Mesendoderm (in vitro differentiated cells): ENCODE measurements at regions not wholly inside any gene's neighbourhood (a gene's known extent, or its start where the extent isn't known, plus 50 kb on each side); places are given as distances from the start of the nearest gene placed in this dataset.

Experiments used
- DNase-seq: peaks from one replicate; pipeline ENCODE4 v3.0.0; 2013
- H2AK5ac ChIP-seq: 2 replicates; pipeline ENCODE4 v1.6.1; 2013; ENCODE audit warnings: low read length, inconsistent platforms
- H2BK120ac ChIP-seq: 2 replicates; pipeline ENCODE4 v1.6.1; 2013; ENCODE audit warnings: low read depth, mild to moderate bottlenecking, low read length, moderate library complexity, mixed read lengths
- H2BK15ac ChIP-seq: replicated peaks from 2 replicates; pipeline ENCODE4 v1.6.1; 2013; ENCODE audit warnings: low read depth, mild to moderate bottlenecking, moderate library complexity
- H2BK5ac ChIP-seq: 2 replicates; pipeline ENCODE4 v1.6.1; 2013; ENCODE audit warnings: low read length, inconsistent platforms
- H3K18ac ChIP-seq: 2 replicates; pipeline ENCODE4 v1.6.1; 2013; ENCODE audit warnings: mild to moderate bottlenecking, low read length, mixed read lengths
- H3K23ac ChIP-seq: one replicate; pipeline ENCODE4 v1.6.1; 2013; ENCODE audit warnings: low read length
- H3K27ac ChIP-seq: 2 replicates; pipeline ENCODE4 v1.5.1; 2013; ENCODE audit warnings: low read depth, mild to moderate bottlenecking, inconsistent platforms, low read length, moderate library complexity
- H3K27me3 ChIP-seq: 2 replicates; pipeline ENCODE4 v1.6.1; 2013; ENCODE audit warnings: low read length, control low read depth, mild to moderate bottlenecking, inconsistent platforms; ENCODE audit not compliant: insufficient read depth, poor library complexity
- H3K36me3 ChIP-seq: 2 replicates; pipeline ENCODE4 v1.6.1; 2013; ENCODE audit warnings: low read length, inconsistent platforms; ENCODE audit not compliant: control insufficient read depth, insufficient read depth
- H3K4ac ChIP-seq: one replicate; pipeline ENCODE4 v1.6.1; 2013; ENCODE audit warnings: low read depth, mild to moderate bottlenecking, low read length, moderate library complexity
- H3K4me1 ChIP-seq: 2 replicates; pipeline ENCODE4 v1.6.1; 2013; ENCODE audit warnings: low read depth, low read length, inconsistent platforms; ENCODE audit not compliant: control insufficient read depth
- H3K4me2 ChIP-seq: 2 replicates; pipeline ENCODE4 v1.6.1; 2013; ENCODE audit warnings: low read length
- H3K4me3 ChIP-seq: 2 replicates; pipeline ENCODE4 v1.5.1; 2013; ENCODE audit warnings: mild to moderate bottlenecking, low read length
- H3K56ac ChIP-seq: one replicate; pipeline ENCODE4 v1.6.1; 2013; ENCODE audit warnings: low read length
- H3K79me1 ChIP-seq: 2 replicates; pipeline ENCODE4 v1.6.1; 2013; ENCODE audit warnings: low read length, inconsistent platforms
- H3K79me2 ChIP-seq: 2 replicates; pipeline ENCODE4 v1.6.1; 2013; ENCODE audit warnings: mild to moderate bottlenecking, low read length; ENCODE audit not compliant: control insufficient read depth, insufficient read depth
- H3K9ac ChIP-seq: 2 replicates; pipeline ENCODE4 v1.6.1; 2013; ENCODE audit warnings: low read length, inconsistent platforms
- H4K5ac ChIP-seq: one replicate; pipeline ENCODE4 v1.6.1; 2013; ENCODE audit warnings: low read length
- H4K8ac ChIP-seq: one replicate; pipeline ENCODE4 v1.6.1; 2013; ENCODE audit warnings: low read depth, mild to moderate bottlenecking, control low read depth, low read length, moderate library complexity
- WGBS: extraction: QIAGEN DNeasy Blood & Tissue Kit; methylation state at CpG from one replicate; pipeline ENCODE4 v1.1.7; 2013; ENCODE audit warnings: low lambda C conversion rate, missing lambda C conversion rate; ENCODE audit not compliant: insufficient coverage; ENCODE audit errors: extremely low coverage; 5-methylcytosine and 5-hydroxymethylcytosine counted together

- no peak overlapping the region for H3K9ac ChIP-seq
- no peaks in the 10 kb centered on the region for H3K27me3 ChIP-seq
- H2AK5ac ChIP-seq, result no peak overlapping the region
- no peak overlapping the region for H4K5ac ChIP-seq
- no CpG with 5 or more reads among the region's 22 CpGs for WGBS
- no peaks in the 10 kb centered on the region for H3K4me1 ChIP-seq
- no peak overlapping the region for H3K4me2 ChIP-seq
- no peak overlapping the region for H3K56ac ChIP-seq
- H3K4me3 ChIP-seq, result no peak overlapping the region
- no peak overlapping the region for H3K27ac ChIP-seq
- no peak overlapping the region for H3K18ac ChIP-seq
- no peak for DNase-seq
- H3K36me3 ChIP-seq, result no peaks in the 10 kb centered on the region
- H3K79me1 ChIP-seq, result no peaks in the 10 kb centered on the region
- H3K79me2 ChIP-seq, result no peaks in the 10 kb centered on the region
- H3K23ac ChIP-seq, result no peak overlapping the region
- H3K4ac ChIP-seq, result no peak overlapping the region
- H2BK15ac ChIP-seq, result no peak overlapping the region
- no peak overlapping the region for H2BK120ac ChIP-seq
- H4K8ac ChIP-seq, result no peak overlapping the region
- no peak overlapping the region for H2BK5ac ChIP-seq
These were observed 97.8 kb downstream of the SIK1 start for GRCh38 chr21:43328958-43329691.

DNA sequence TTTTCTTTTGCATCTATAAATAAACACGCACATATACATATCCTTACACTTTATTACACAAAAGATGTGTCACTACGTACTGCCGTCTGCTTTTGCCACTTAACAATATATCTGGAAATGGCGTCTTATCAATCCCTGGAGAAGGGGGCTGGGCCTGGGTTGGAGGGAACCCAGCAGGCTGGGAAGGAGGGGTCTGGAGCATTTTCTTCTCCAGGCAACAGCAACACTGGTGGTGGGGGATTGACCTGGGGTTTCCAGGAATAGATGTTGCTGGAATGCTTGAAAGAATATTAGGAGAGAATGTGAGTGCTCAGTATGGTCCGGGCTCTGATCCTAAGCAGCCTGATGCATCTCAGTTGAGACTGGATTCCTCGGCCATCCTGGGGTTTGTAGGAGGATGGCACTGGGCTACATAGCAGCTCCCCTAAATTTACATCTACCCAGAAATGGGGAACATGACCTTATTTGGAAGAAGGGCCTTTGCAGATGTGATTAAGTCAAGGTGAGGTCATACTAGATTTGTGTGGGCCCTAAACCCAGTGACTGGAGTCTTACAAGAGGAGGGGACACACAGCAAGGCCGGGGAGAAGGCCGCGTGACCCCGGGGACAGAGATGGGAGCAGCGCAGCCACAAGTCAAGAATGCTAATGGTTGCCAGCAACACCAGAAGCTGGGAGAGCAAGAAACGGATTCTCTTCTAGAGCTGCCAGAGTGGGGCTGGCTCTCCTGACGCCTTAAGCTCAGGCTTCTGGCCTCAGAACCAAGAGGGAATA lies 98.6 kb downstream of the SIK1 start:
- Histone ChIP-seq H3K36me3 (no peaks in the 10 kb centered on the region), H3K23ac (no peak overlapping the region), H3K79me2 (no peaks in the 10 kb centered on the region), H3K27ac (no peak overlapping the region), H3K4me1 (no peaks in the 10 kb centered on the region), H3K4me2 (no peak overlapping the region), H4K5ac (no peak overlapping the region), H4K8ac (no peak overlapping the region), H3K27me3 (no peaks in the 10 kb centered on the region), H3K18ac (no peak overlapping the region), H2AK5ac (no peak overlapping the region), H2BK5ac (no peak overlapping the region), H3K9ac (no peak overlapping the region), H3K79me1 (no peaks in the 10 kb centered on the region), H3K4ac (no peak overlapping the region), H3K56ac (no peak overlapping the region), H2BK120ac (no peak overlapping the region), H2BK15ac (no peak overlapping the region), H3K4me3 (no peak overlapping the region)
- WGBS, result 100% methylated on average over 3 of the region's 13 CpGs
- DNase-seq, result no peak

DNA sequence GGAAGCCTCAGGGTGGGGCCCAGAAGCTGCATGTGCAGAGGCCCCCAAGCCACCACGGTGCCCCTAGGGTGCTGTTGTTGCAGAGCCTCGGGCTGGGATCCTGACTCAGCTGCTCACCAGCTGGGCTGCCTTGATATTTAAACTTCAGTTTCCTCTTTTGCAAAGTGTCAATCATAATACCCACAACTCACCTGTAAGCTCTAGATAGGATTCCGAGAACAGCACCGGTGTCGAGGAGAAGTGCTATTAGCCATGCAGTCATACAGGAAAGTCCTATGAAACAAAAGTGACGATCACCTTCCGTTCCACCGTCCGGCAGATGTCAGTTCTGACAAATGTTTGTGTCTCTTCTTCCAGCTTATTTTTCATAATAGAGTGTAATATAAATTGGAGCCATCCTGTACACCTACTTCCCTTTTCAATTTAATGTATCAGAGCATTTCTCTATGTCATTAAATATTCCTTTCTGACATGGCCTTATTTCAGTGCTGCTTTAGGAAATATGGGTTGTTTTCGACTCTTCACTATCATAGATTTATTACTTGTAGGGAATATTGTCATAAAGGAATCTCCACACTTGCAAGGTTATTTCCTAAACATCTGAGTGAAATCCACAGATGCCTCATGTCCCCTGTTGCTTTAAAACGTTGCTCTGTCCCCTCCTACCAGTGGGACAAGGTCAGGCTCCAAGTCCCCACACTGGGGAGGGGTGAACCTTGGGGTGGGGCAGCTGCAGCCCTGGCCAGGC lies 100.8 kb downstream of the SIK1 start:
- no peaks in the 10 kb centered on the region for H3K79me2 ChIP-seq
- H3K27ac ChIP-seq, result no peak overlapping the region
- H3K9ac ChIP-seq, result no peak overlapping the region
- H4K8ac ChIP-seq, result no peak overlapping the region
- H3K56ac ChIP-seq, result no peak overlapping the region
- H3K18ac ChIP-seq, result no peak overlapping the region
- H4K5ac ChIP-seq, result no peak overlapping the region
- no peak overlapping the region for H3K4me2 ChIP-seq
- H2BK15ac ChIP-seq, result no peak overlapping the region
- H3K36me3 ChIP-seq, result no peaks in the 10 kb centered on the region
- no CpG with 5 or more reads among the region's 11 CpGs for WGBS
- no peaks in the 10 kb centered on the region for H3K27me3 ChIP-seq
- no peak for DNase-seq
- no peak overlapping the region for H2BK5ac ChIP-seq
- H3K4ac ChIP-seq, result no peak overlapping the region
- H3K79me1 ChIP-seq, result no peaks in the 10 kb centered on the region
- H2AK5ac ChIP-seq, result no peak overlapping the region
- H3K4me3 ChIP-seq, result no peak overlapping the region
- H3K23ac ChIP-seq, result no peak overlapping the region
- H2BK120ac ChIP-seq, result no peak overlapping the region
- no peaks in the 10 kb centered on the region for H3K4me1 ChIP-seq

- Histone ChIP-seq H2BK5ac (no peak overlapping the region), H3K4ac (no peak overlapping the region), H2AK5ac (no peak overlapping the region), H3K27ac (no peak overlapping the region), H4K8ac (no peak overlapping the region), H3K4me2 (no peak overlapping the region), H3K79me2 (no peaks in the 10 kb centered on the region), H3K56ac (no peak overlapping the region), H3K79me1 (no peaks in the 10 kb centered on the region), H4K5ac (no peak overlapping the region), H3K23ac (no peak overlapping the region), H3K4me3 (no peak overlapping the region), H3K36me3 (no peaks in the 10 kb centered on the region), H3K27me3 (no peaks in the 10 kb centered on the region), H2BK15ac (no peak overlapping the region), H2BK120ac (no peak overlapping the region), H3K18ac (no peak overlapping the region), H3K4me1 (no peaks in the 10 kb centered on the region), H3K9ac (no peak overlapping the region)
- DNase-seq, result no peak
- no CpG with 5 or more reads among the region's 5 CpGs for WGBS
These were observed 101.9 kb downstream of the SIK1 start for GRCh38 chr21:43325036-43325435.

DNA sequence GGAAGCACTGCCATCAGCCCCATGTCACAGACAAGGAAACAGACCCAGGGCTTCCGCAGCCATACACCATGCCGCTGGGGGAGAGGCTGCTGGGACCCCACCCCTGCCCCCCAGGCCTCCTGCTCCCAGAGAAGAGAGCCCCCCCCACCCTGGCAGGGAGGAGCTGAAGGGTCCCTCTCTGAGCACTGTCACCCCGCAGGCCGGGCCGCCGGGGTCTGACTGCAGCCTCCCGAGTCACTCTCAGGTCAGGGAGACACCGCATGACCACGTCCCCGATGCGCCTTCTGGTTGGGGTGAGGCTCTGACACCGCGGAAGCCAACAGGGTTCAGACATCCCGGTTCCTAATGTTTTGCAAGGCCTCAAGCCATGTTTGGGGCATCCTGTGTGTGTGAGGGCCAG lies 102.3 kb downstream of the SIK1 start:
- no peak overlapping the region for H3K56ac ChIP-seq
- no peak overlapping the region for H3K23ac ChIP-seq
- H3K27me3 ChIP-seq, result no peaks in the 10 kb centered on the region
- no peak overlapping the region for H4K5ac ChIP-seq
- no peak overlapping the region for H3K4ac ChIP-seq
- no peak overlapping the region for H2BK120ac ChIP-seq
- H3K4me3 ChIP-seq, result no peak overlapping the region
- no CpG with 5 or more reads among the region's 14 CpGs for WGBS
- H3K4me1 ChIP-seq, result no peaks in the 10 kb centered on the region
- no peaks in the 10 kb centered on the region for H3K79me2 ChIP-seq
- H2BK15ac ChIP-seq, result no peak overlapping the region
- H4K8ac ChIP-seq, result no peak overlapping the region
- no peak overlapping the region for H3K9ac ChIP-seq
- DNase-seq, result no peak
- no peaks in the 10 kb centered on the region for H3K36me3 ChIP-seq
- H3K4me2 ChIP-seq, result no peak overlapping the region
- no peak overlapping the region for H3K27ac ChIP-seq
- no peak overlapping the region for H2AK5ac ChIP-seq
- H2BK5ac ChIP-seq, result no peak overlapping the region
- H3K18ac ChIP-seq, result no peak overlapping the region
- no peaks in the 10 kb centered on the region for H3K79me1 ChIP-seq
